Neural cell (in vitro differentiated cells): ENCODE measurements at regions not wholly inside any gene's neighbourhood (a gene's known extent, or its start where the extent isn't known, plus 50 kb on each side); places are given as distances from the start of the nearest gene placed in this dataset.

ENCODE experiments used
- H2AFZ ChIP-seq: fragments of 200-600, 300-800 bp; sonication (generic), shearing (Covaris generic); 2 replicates; pipeline ENCODE4 v1.6.0; 2014; ENCODE audit warnings: low read depth, mild to moderate bottlenecking, antibody characterized with exemption, low read length, moderate library complexity
- H3F3A ChIP-seq: fragments of 200-600 bp; shearing (Covaris generic); 2 replicates; pipeline ENCODE4 v1.6.1; 2016; ENCODE audit warnings: mild to moderate bottlenecking, moderate library complexity, mixed read lengths, antibody characterized with exemption, low read length; ENCODE audit not compliant: insufficient read depth, poor library complexity, severe bottlenecking
- H3K27ac ChIP-seq: fragments of 200-600, 300-800 bp; sonication (generic), shearing (Covaris generic); 2 replicates; pipeline ENCODE4 v1.5.1; 2014; ENCODE audit warnings: mild to moderate bottlenecking, low read length, moderate library complexity
- H3K27me3 ChIP-seq: fragments of 300-800, 200-600 bp; sonication (generic), shearing (Covaris generic); 2 replicates; pipeline ENCODE4 v1.6.0; 2014; ENCODE audit warnings: mild to moderate bottlenecking, low read depth, low read length, moderate library complexity; ENCODE audit not compliant: insufficient read depth
- H3K36me3 ChIP-seq: fragments of 300-800, 200-600 bp; sonication (generic), shearing (Covaris generic); 2 replicates; pipeline ENCODE4 v1.5.1; 2014; ENCODE audit warnings: mild to moderate bottlenecking, antibody characterized with exemption, low read length, moderate library complexity; ENCODE audit not compliant: insufficient read depth
- H3K4me2 ChIP-seq: fragments of 300-800, 200-600 bp; sonication (generic), shearing (Covaris generic); 2 replicates; pipeline ENCODE4 v1.6.0; 2014; ENCODE audit warnings: mild to moderate bottlenecking, low read length
- H3K4me3 ChIP-seq: fragments of 300-800, 200-600 bp; sonication (generic), shearing (Covaris generic); 2 replicates; pipeline ENCODE4 v1.5.1; 2014; ENCODE audit warnings: mild to moderate bottlenecking, low read length, moderate library complexity
- H3K79me2 ChIP-seq: fragments of 200-600 bp; shearing (Covaris generic); replicated peaks from 2 replicates; pipeline ENCODE4 v1.6.0; 2014; ENCODE audit warnings: mild to moderate bottlenecking, low read length, moderate library complexity; ENCODE audit not compliant: insufficient read depth
- H3K9ac ChIP-seq: fragments of 300-800, 200-600 bp; sonication (generic), shearing (Covaris generic); 2 replicates; pipeline ENCODE4 v1.6.1; 2016; ENCODE audit warnings: mild to moderate bottlenecking, low read length, mixed read lengths
- H3K9me2 ChIP-seq: fragments of 200-600 bp; shearing (Covaris generic); 2 replicates; pipeline ENCODE4 v1.6.1; 2016; ENCODE audit warnings: mild to moderate bottlenecking, low read length, mixed read lengths; ENCODE audit not compliant: insufficient read depth
- H3K9me3 ChIP-seq: fragments of 200-600, 300-800 bp; sonication (generic), shearing (Covaris generic); 2 replicates; pipeline ENCODE4 v1.6.1; 2016; ENCODE audit warnings: mild to moderate bottlenecking, mixed run types, low read length, moderate library complexity, mixed read lengths
- H4K20me1 ChIP-seq: fragments of 200-600 bp; shearing (Covaris generic); 2 replicates; pipeline ENCODE4 v1.6.1; 2016; ENCODE audit warnings: mild to moderate bottlenecking, mixed run types; ENCODE audit not compliant: insufficient read depth
- CTCF ChIP-seq: fragments of 450-650 bp; IDR thresholded peaks from 2 replicates; pipeline ENCODE4 v1.5.1; 2014; ENCODE audit warnings: antibody characterized with exemption, mild to moderate bottlenecking, moderate library complexity; ENCODE audit not compliant: poor library complexity, severe bottlenecking
- EP300 ChIP-seq: fragments of 450-650 bp; conservative IDR thresholded peaks from 2 replicates; pipeline ENCODE4 v1.6.1; 2014; ENCODE audit warnings: antibody characterized with exemption, mild to moderate bottlenecking, moderate library complexity; ENCODE audit not compliant: poor library complexity, severe bottlenecking
- EZH2 ChIP-seq: fragments of 200-600, 300-800 bp; shearing (Covaris generic), sonication (generic); IDR thresholded peaks from 2 replicates; pipeline ENCODE4 v1.6.1; 2014; ENCODE audit warnings: antibody characterized with exemption, low read length, borderline replicate concordance, mild to moderate bottlenecking; ENCODE audit not compliant: insufficient read depth, poor library complexity, severe bottlenecking
- MXI1 ChIP-seq: fragments of 450-650 bp; conservative IDR thresholded peaks from 2 replicates; pipeline ENCODE4 v1.6.1; 2014; ENCODE audit warnings: antibody characterized with exemption, mild to moderate bottlenecking; ENCODE audit not compliant: poor library complexity, severe bottlenecking
- POLR2AphosphoS5 ChIP-seq: IDR thresholded peaks from 2 replicates; pipeline ENCODE4 v1.6.1; 2012
- RAD21 ChIP-seq: fragments of 450-650 bp; conservative IDR thresholded peaks from 2 replicates; pipeline ENCODE4 v1.6.1; 2014; ENCODE audit warnings: antibody characterized with exemption, mild to moderate bottlenecking, moderate library complexity
- REST ChIP-seq: IDR thresholded peaks from 2 replicates; pipeline ENCODE4 v1.6.1; 2012; ENCODE audit warnings: borderline replicate concordance
- SMC3 ChIP-seq: fragments of 450-650 bp; conservative IDR thresholded peaks from 2 replicates; pipeline ENCODE4 v1.6.1; 2014; ENCODE audit warnings: antibody characterized with exemption, mild to moderate bottlenecking, moderate library complexity; ENCODE audit not compliant: poor library complexity
- TAF1 ChIP-seq: IDR thresholded peaks from 2 replicates; pipeline ENCODE4 v1.6.1; 2012; ENCODE audit warnings: low read depth

- no peak overlapping the region for H3K4me3 ChIP-seq
- H3K4me2 ChIP-seq = no peak overlapping the region
- no peaks in the 10 kb centered on the region for H3F3A ChIP-seq
- H2AFZ ChIP-seq = no peak overlapping the region
- H3K9ac ChIP-seq = no peak overlapping the region
- H3K9me3 ChIP-seq = no peaks in the 10 kb centered on the region
- H3K36me3 ChIP-seq = no peaks in the 10 kb centered on the region
- H3K79me2 ChIP-seq = no peaks in the 10 kb centered on the region
- H4K20me1 ChIP-seq = no peaks in the 10 kb centered on the region
- H3K27me3 ChIP-seq = no peaks in the 10 kb centered on the region
- H3K27ac ChIP-seq = no peak overlapping the region
- TF ChIP-seq REST (no peak), POLR2AphosphoS5 (no peak), SMC3 (no peak), EZH2 (no peak), CTCF (no peak), MXI1 (no peak), RAD21 (no peak), EP300 (no peak), TAF1 (no peak)
- H3K9me2 ChIP-seq = no peaks in the 10 kb centered on the region
These were observed 353.0 kb upstream of the SLC7A11 start for GRCh38 chr4:138595171-138595570.

GRCh38 chr4:138592796-138593195, 350.6 kb upstream of the SLC7A11 start:
- Histone ChIP-seq H2AFZ (no peak overlapping the region), H3K27me3 (no peaks in the 10 kb centered on the region), H3K27ac (no peak overlapping the region), H3F3A (no peaks in the 10 kb centered on the region), H3K4me2 (no peak overlapping the region), H3K79me2 (no peaks in the 10 kb centered on the region), H3K9me2 (no peaks in the 10 kb centered on the region), H3K4me3 (no peak overlapping the region), H4K20me1 (no peaks in the 10 kb centered on the region), H3K9me3 (no peaks in the 10 kb centered on the region), H3K9ac (no peak overlapping the region), H3K36me3 (no peaks in the 10 kb centered on the region)
- TF ChIP-seq EZH2 = no peak
- no peak for TF ChIP-seq RAD21
- TF ChIP-seq MXI1 = no peak
- no peak for TF ChIP-seq SMC3

GRCh38 chr4:138591808-138592207, 349.7 kb upstream of the SLC7A11 start:
- H3K27ac ChIP-seq = no peak overlapping the region
- H3K27me3 ChIP-seq = no peaks in the 10 kb centered on the region
- no peaks in the 10 kb centered on the region for H3K79me2 ChIP-seq
- H2AFZ ChIP-seq = no peak overlapping the region
- no peak overlapping the region for H3K4me3 ChIP-seq
- TF ChIP-seq RAD21 (no peak), EZH2 (no peak), CTCF (no peak), MXI1 (no peak)
- H3K36me3 ChIP-seq = no peaks in the 10 kb centered on the region
- no peak overlapping the region for H3K4me2 ChIP-seq
- no peaks in the 10 kb centered on the region for H4K20me1 ChIP-seq
- no peaks in the 10 kb centered on the region for H3K9me3 ChIP-seq
- no peaks in the 10 kb centered on the region for H3F3A ChIP-seq
- H3K9ac ChIP-seq = no peak overlapping the region
- H3K9me2 ChIP-seq = no peaks in the 10 kb centered on the region
